ENCODE measurements at regions not wholly inside any gene's neighbourhood (a gene's known extent, or its start where the extent isn't known, plus 50 kb on each side); places are given as distances from the start of the nearest gene placed in this dataset.

DNA sequence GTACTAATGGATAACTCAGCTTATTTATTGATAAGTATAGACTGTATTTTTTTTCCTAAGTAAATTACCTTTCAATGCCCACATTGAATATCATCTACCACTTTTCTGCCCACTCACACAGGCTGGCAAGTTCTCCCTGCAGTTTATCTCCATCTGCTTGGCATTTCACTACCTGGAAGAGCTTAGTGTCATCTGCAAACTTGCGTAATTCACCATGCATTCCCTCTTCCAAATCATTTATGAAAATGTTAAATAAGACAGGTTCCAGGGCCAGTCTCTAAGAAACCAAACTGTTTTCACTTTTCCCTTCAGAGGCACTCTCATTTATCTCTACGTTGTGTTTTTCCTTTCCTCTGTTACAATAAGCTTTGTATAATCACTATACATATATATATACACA is 1076.6 kb downstream of the IGSF11 start:
- H3K79me2 ChIP-seq (ENCODE audit: insufficient read depth): no peaks in the 10 kb centered on the region
- no peaks in the 10 kb centered on the region for H3K36me3 ChIP-seq (replicated peaks in 1 of 2; ENCODE audit: control insufficient read depth in 1 of 2, insufficient read depth in 2 of 2, low read length in 1 of 2)
- CTCF ChIA-PET: interaction anchor here (2.5 kb wide), 1 partner anchor 40 kb away, joined by 8 read pairs; no protein-coding TSS in a partner anchor
- no peak overlapping the region for H3K9ac ChIP-seq
- no peak overlapping the region for H3K4me2 ChIP-seq
- POLR2A ChIA-PET: no interaction called here
- H3K9me3 ChIP-seq: no peaks in the 10 kb centered on the region
- peaks cover 0 to 2% of the 10 kb centered on the region in 2 experiments; a peak in 2 of 4 replicates for H3K4me1 ChIP-seq (ENCODE audit: control insufficient read depth in 1 of 2, insufficient read depth in 2 of 2, low read depth in 1 of 2, low read length in 1 of 2)
- no peaks in the 10 kb centered on the region for H3K27me3 ChIP-seq (ENCODE audit: insufficient read depth)
- no peak for TF ChIP-seq GATA2 (CRISPR knock-in tag; IDR thresholded peaks at IDR 0.05)
- H2AFZ ChIP-seq (ENCODE audit: low read depth): no peak overlapping the region
- H3F3A ChIP-seq (replicated peaks; ENCODE audit: insufficient read depth): peaks cover 1% of the 10 kb centered on the region
- 60% methylated on average over 2 of the region's 2 CpGs for WGBS (ENCODE audit: low lambda C conversion rate)
- no peaks in the 10 kb centered on the region for H3K9me2 ChIP-seq
- H3K27ac ChIP-seq (ENCODE audit: low read depth in 2 of 2, low read length in 1 of 2): no peak overlapping the region
- no peak for DNase-seq
- H3K4me3 ChIP-seq (ENCODE audit: low read depth in 2 of 2, low read length in 1 of 2): no peak overlapping the region
- H4K20me1 ChIP-seq (ENCODE audit: insufficient read depth): no peaks in the 10 kb centered on the region

DNA sequence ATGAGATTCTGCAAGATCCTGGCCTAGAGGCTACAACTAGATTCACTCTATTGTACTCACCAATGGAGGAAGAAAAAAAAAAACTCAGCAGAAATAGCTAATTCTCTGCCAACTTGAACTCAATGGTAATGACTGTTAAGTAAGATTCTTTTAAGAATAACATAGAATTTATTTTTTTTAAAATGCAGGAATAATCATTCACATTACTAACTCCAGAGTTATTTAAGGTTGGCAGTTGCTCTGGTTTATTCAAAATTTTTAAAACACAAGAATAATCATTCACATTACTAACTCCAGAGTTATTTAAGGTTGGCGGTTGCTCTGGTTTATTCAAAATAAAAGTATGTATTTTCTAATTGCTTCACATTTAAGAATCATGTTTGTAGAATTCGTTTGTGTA is 1071.9 kb downstream of the IGSF11 start:
- H3K27me3 ChIP-seq (ENCODE audit: insufficient read depth): no peaks in the 10 kb centered on the region
- H3K9ac ChIP-seq: no peak overlapping the region
- H3K79me2 ChIP-seq (ENCODE audit: insufficient read depth): no peaks in the 10 kb centered on the region
- TF ChIP-seq, protein P1, sequence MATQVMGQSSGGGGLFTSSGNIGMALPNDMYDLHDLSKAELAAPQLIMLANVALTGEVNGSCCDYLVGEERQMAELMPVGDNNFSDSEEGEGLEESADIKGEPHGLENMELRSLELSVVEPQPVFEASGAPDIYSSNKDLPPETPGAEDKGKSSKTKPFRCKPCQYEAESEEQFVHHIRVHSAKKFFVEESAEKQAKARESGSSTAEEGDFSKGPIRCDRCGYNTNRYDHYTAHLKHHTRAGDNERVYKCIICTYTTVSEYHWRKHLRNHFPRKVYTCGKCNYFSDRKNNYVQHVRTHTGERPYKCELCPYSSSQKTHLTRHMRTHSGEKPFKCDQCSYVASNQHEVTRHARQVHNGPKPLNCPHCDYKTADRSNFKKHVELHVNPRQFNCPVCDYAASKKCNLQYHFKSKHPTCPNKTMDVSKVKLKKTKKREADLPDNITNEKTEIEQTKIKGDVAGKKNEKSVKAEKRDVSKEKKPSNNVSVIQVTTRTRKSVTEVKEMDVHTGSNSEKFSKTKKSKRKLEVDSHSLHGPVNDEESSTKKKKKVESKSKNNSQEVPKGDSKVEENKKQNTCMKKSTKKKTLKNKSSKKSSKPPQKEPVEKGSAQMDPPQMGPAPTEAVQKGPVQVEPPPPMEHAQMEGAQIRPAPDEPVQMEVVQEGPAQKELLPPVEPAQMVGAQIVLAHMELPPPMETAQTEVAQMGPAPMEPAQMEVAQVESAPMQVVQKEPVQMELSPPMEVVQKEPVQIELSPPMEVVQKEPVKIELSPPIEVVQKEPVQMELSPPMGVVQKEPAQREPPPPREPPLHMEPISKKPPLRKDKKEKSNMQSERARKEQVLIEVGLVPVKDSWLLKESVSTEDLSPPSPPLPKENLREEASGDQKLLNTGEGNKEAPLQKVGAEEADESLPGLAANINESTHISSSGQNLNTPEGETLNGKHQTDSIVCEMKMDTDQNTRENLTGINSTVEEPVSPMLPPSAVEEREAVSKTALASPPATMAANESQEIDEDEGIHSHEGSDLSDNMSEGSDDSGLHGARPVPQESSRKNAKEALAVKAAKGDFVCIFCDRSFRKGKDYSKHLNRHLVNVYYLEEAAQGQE (IDR thresholded peaks at IDR 0.05; ENCODE audit: low read depth, low read length): no peak
- no peak for TF ChIP-seq YY1 (IDR thresholded peaks at IDR 0.05; ENCODE audit: low read depth)
- TF ChIP-seq, protein P2, sequence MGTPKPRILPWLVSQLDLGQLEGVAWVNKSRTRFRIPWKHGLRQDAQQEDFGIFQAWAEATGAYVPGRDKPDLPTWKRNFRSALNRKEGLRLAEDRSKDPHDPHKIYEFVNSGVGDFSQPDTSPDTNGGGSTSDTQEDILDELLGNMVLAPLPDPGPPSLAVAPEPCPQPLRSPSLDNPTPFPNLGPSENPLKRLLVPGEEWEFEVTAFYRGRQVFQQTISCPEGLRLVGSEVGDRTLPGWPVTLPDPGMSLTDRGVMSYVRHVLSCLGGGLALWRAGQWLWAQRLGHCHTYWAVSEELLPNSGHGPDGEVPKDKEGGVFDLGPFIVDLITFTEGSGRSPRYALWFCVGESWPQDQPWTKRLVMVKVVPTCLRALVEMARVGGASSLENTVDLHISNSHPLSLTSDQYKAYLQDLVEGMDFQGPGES (IDR thresholded peaks at IDR 0.05; ENCODE audit: low read depth, low read length): no peak
- no peak for TF ChIP-seq MXI1 (IDR thresholded peaks at IDR 0.05; ENCODE audit: low read depth, low read length)
- TF ChIP-seq NFIC (IDR thresholded peaks at IDR 0.05; ENCODE audit: borderline replicate concordance): no peak
- TF ChIP-seq GATA2 (CRISPR knock-in tag; IDR thresholded peaks at IDR 0.05): no peak
- TF ChIP-seq, protein P3, sequence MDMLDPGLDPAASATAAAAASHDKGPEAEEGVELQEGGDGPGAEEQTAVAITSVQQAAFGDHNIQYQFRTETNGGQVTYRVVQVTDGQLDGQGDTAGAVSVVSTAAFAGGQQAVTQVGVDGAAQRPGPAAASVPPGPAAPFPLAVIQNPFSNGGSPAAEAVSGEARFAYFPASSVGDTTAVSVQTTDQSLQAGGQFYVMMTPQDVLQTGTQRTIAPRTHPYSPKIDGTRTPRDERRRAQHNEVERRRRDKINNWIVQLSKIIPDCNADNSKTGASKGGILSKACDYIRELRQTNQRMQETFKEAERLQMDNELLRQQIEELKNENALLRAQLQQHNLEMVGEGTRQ (IDR thresholded peaks at IDR 0.05; ENCODE audit: borderline replicate concordance, low read depth, low read length): no peak
- TF ChIP-seq FOXM1 (IDR thresholded peaks at IDR 0.05; ENCODE audit: low read depth): no peak
- no peak for TF ChIP-seq EP300 (IDR thresholded peaks at IDR 0.05; ENCODE audit: borderline replicate concordance in 1 of 2, low read depth in 1 of 2, low read length in 1 of 2)
- no peak for TF ChIP-seq FOSL2 (IDR thresholded peaks at IDR 0.05; ENCODE audit: borderline replicate concordance, low read depth)
- no peaks in the 10 kb centered on the region for H3K36me3 ChIP-seq (replicated peaks in 1 of 2; ENCODE audit: control insufficient read depth in 1 of 2, insufficient read depth in 2 of 2, low read length in 1 of 2)
- H4K20me1 ChIP-seq (ENCODE audit: insufficient read depth): no peaks in the 10 kb centered on the region
- no peak for DNase-seq
- H3K27ac ChIP-seq (ENCODE audit: low read depth in 2 of 2, low read length in 1 of 2): peak overlapping the region in 1 of 2 experiments; percentile 26; a peak in 1 of 4 replicates
- H3K4me3 ChIP-seq (ENCODE audit: low read depth in 2 of 2, low read length in 1 of 2): no peak overlapping the region
- H3F3A ChIP-seq (replicated peaks; ENCODE audit: insufficient read depth): peaks cover 6% of the 10 kb centered on the region
- H3K9me3 ChIP-seq: no peaks in the 10 kb centered on the region
- H3K4me1 ChIP-seq (ENCODE audit: control insufficient read depth in 1 of 2, insufficient read depth in 2 of 2, low read depth in 1 of 2, low read length in 1 of 2): no peaks in the 10 kb centered on the region; a peak in 1 of 4 replicates
- no peak overlapping the region for H3K4me2 ChIP-seq
- no peaks in the 10 kb centered on the region for H3K9me2 ChIP-seq
- 0 out of 2 replicates have a peak overlapping the region, but pooled peaks have one; percentile 42 for H2AFZ ChIP-seq (ENCODE audit: low read depth)
- POLR2A ChIA-PET: no interaction called here
- WGBS (ENCODE audit: low lambda C conversion rate): 30% methylated on average over 2 of the region's 2 CpGs
- CTCF ChIA-PET: interaction anchor here (1.4 kb wide), 2 partner anchors 35 to 55 kb away, joined by 3 read pairs; no protein-coding TSS in a partner anchor
